ACC112 (cell line): ENCODE measurements at regions not wholly inside any gene's neighbourhood (a gene's known extent, or its start where the extent isn't known, plus 50 kb on each side); places are given as distances from the start of the nearest gene placed in this dataset.
"Not testable (repeated sequence)": the region's sequence is repeated elsewhere in the genome, so short reads cannot be mapped to it uniquely, and the experiment has no call there.

Source experiments
- H2AFZ ChIP-seq: fragments of 200-600 bp; sonication (generic); one replicate; pipeline ENCODE4 v1.6.0; 2017; ENCODE audit warnings: antibody characterized with exemption, low read length; ENCODE audit not compliant: unreplicated experiment
- H3K27ac ChIP-seq: fragments of 200-600 bp; sonication (generic); 2 replicates; pipeline ENCODE4 v1.5.1; 2014; ENCODE audit warnings: low read depth, mild to moderate bottlenecking, antibody characterized with exemption, low read length, moderate library complexity
- H3K27me3 ChIP-seq: fragments of 200-600 bp; sonication (generic); 2 replicates; pipeline ENCODE4 v1.6.1; 2014; ENCODE audit warnings: mild to moderate bottlenecking, antibody characterized with exemption, low read length, moderate library complexity, mixed read lengths; ENCODE audit not compliant: insufficient read depth
- H3K36me3 ChIP-seq: fragments of 200-600 bp; sonication (generic); 2 replicates; pipeline ENCODE4 v1.6.1; 2016; ENCODE audit warnings: mild to moderate bottlenecking, antibody characterized with exemption, low read length, moderate library complexity, mixed read lengths; ENCODE audit not compliant: insufficient read depth
- H3K4me1 ChIP-seq: fragments of 200-600 bp; sonication (generic); one replicate; pipeline ENCODE4 v1.6.1; 2016; ENCODE audit warnings: low read length, mixed read lengths; ENCODE audit not compliant: insufficient read depth, unreplicated experiment, control insufficient read depth
- H3K4me3 ChIP-seq: fragments of 200-600 bp; sonication (generic); 2 replicates; pipeline ENCODE4 v1.5.1; 2014; ENCODE audit warnings: mild to moderate bottlenecking, low read depth, low read length
- H3K79me2 ChIP-seq: fragments of 200-600 bp; sonication (generic); one replicate; pipeline ENCODE4 v1.6.0; 2016; ENCODE audit warnings: low read length; ENCODE audit not compliant: control insufficient read depth, unreplicated experiment, insufficient read depth

GRCh38 chr3:31093606-31094005 lies 199.1 kb upstream of the GADL1 start:
- Histone ChIP-seq H3K4me1 (peaks cover 18% of the 10 kb centered on the region), H3K36me3 (no peaks in the 10 kb centered on the region), H2AFZ (no peak overlapping the region), H3K27ac (peak overlapping the region; percentile 25; the same call in 1 of the 2 replicates), H3K79me2 (no peaks in the 10 kb centered on the region), H3K27me3 (no peaks in the 10 kb centered on the region), H3K4me3 (no peak overlapping the region)

- Histone ChIP-seq H3K27me3 (no peaks in the 10 kb centered on the region), H3K4me3 (no peak overlapping the region), H3K79me2 (no peaks in the 10 kb centered on the region), H3K4me1 (peaks cover 18% of the 10 kb centered on the region), H3K27ac (peak overlapping the region; percentile 25; the same call in 1 of the 2 replicates), H2AFZ (no peak overlapping the region), H3K36me3 (no peaks in the 10 kb centered on the region)
Measured at GRCh38 chr3:31094048-31094447, 199.6 kb upstream of the GADL1 start.

GRCh38 chr3:31095255-31095654 lies 200.8 kb upstream of the GADL1 start:
- Histone ChIP-seq H3K27me3 (no peaks in the 10 kb centered on the region), H2AFZ (no peak overlapping the region), H3K27ac (no peak overlapping the region), H3K79me2 (no peaks in the 10 kb centered on the region), H3K4me3 (no peak overlapping the region), H3K36me3 (no peaks in the 10 kb centered on the region), H3K4me1 (peaks cover 18% of the 10 kb centered on the region)

- Histone ChIP-seq H3K4me1 (peaks cover 18% of the 10 kb centered on the region), H2AFZ (peak overlapping the region; percentile 50), H3K27me3 (no peaks in the 10 kb centered on the region), H3K4me3 (no peak overlapping the region), H3K79me2 (no peaks in the 10 kb centered on the region), H3K36me3 (no peaks in the 10 kb centered on the region), H3K27ac (no peak overlapping the region)
Measured at GRCh38 chr3:31096661-31097395, 202.4 kb upstream of the GADL1 start.

GRCh38 chr3:31100519-31100918 lies 206.1 kb upstream of the GADL1 start:
- no peaks in the 10 kb centered on the region for H3K79me2 ChIP-seq
- H3K4me1 ChIP-seq = peaks cover 19% of the 10 kb centered on the region
- no peaks in the 10 kb centered on the region for H3K36me3 ChIP-seq
- H2AFZ ChIP-seq = no peak overlapping the region
- H3K27ac ChIP-seq = no peak overlapping the region
- no peak overlapping the region for H3K4me3 ChIP-seq
- no peaks in the 10 kb centered on the region for H3K27me3 ChIP-seq

GRCh38 chr3:31101285-31101684 lies 206.8 kb upstream of the GADL1 start:
- not testable (repeated sequence) for H3K4me3 ChIP-seq, H2AFZ ChIP-seq, H3K27me3 ChIP-seq, H3K79me2 ChIP-seq, H3K36me3 ChIP-seq, H3K27ac ChIP-seq
- peaks cover 26% of the 10 kb centered on the region for H3K4me1 ChIP-seq

- no peak overlapping the region for H3K27ac ChIP-seq
- H3K79me2 ChIP-seq = no peaks in the 10 kb centered on the region
- H3K4me1 ChIP-seq = peaks cover 32% of the 10 kb centered on the region
- no peak overlapping the region for H3K4me3 ChIP-seq
- no peaks in the 10 kb centered on the region for H3K27me3 ChIP-seq
- H2AFZ ChIP-seq = no peak overlapping the region
- no peaks in the 10 kb centered on the region for H3K36me3 ChIP-seq
Measured at GRCh38 chr3:31102196-31102879, 207.9 kb upstream of the GADL1 start.

- Histone ChIP-seq H3K36me3 (no peaks in the 10 kb centered on the region), H3K27me3 (no peaks in the 10 kb centered on the region), H3K27ac (no peak overlapping the region), H2AFZ (no peak overlapping the region), H3K79me2 (no peaks in the 10 kb centered on the region), H3K4me3 (no peak overlapping the region), H3K4me1 (peaks cover 32% of the 10 kb centered on the region)
Measured at GRCh38 chr3:31103181-31103580, 208.7 kb upstream of the GADL1 start.

GRCh38 chr3:31103623-31104180 lies 209.2 kb upstream of the GADL1 start:
- Histone ChIP-seq H3K27me3 (no peaks in the 10 kb centered on the region), H3K79me2 (no peaks in the 10 kb centered on the region)

GRCh38 chr3:31105011-31105410 lies 210.6 kb upstream of the GADL1 start:
- Histone ChIP-seq H3K4me3 (no peak overlapping the region), H3K4me1 (peaks cover 32% of the 10 kb centered on the region), H3K27me3 (no peaks in the 10 kb centered on the region), H2AFZ (peak overlapping the region; percentile 5), H3K79me2 (no peaks in the 10 kb centered on the region), H3K27ac (peak overlapping the region; percentile 84), H3K36me3 (no peaks in the 10 kb centered on the region)

More at GRCh38 chr3:31103623-31104180, 209.2 kb upstream of the GADL1 start:
- Histone ChIP-seq H2AFZ (no peak overlapping the region), H3K27ac (no peak overlapping the region), H3K4me3 (no peak overlapping the region), H3K36me3 (no peaks in the 10 kb centered on the region), H3K4me1 (peaks cover 32% of the 10 kb centered on the region)
